GM23338 (cell line): ENCODE measurements at regions not wholly inside any gene's neighbourhood (a gene's known extent, or its start where the extent isn't known, plus 50 kb on each side); places are given as distances from the start of the nearest gene placed in this dataset.

Experiments used
- CREB1 ChIP-seq: fragments of 250-450 bp; sonication (Bioruptor Pico); IDR thresholded peaks from 2 replicates; pipeline ENCODE4 v1.5.0; 2020; ENCODE audit warnings: low read depth, mild to moderate bottlenecking, moderate library complexity
- EZH2 ChIP-seq: fragments of 200-600 bp; sonication (generic); IDR thresholded peaks from one replicate; pipeline ENCODE4 v1.8.0; 2017; ENCODE audit warnings: antibody characterized with exemption, mild to moderate bottlenecking, low read depth; ENCODE audit not compliant: unreplicated experiment
- EZH2phosphoT487 ChIP-seq: fragments of 200-600 bp; sonication (generic); IDR thresholded peaks from one replicate; pipeline ENCODE4 v1.8.1; 2018; ENCODE audit warnings: antibody characterized with exemption; ENCODE audit not compliant: unreplicated experiment
- JUNB ChIP-seq: IDR thresholded peaks from one replicate; pipeline ENCODE4 v1.6.1; 2016; ENCODE audit warnings: antibody characterized with exemption; ENCODE audit not compliant: unreplicated experiment
- POLR2AphosphoS5 ChIP-seq: IDR thresholded peaks from 2 replicates; pipeline ENCODE4 v1.6.1; 2016; ENCODE audit warnings: antibody characterized with exemption, low read depth
- ZNF114 ChIP-seq: fragments of 250-450 bp; sonication (Bioruptor Pico); IDR thresholded peaks from 2 replicates; pipeline ENCODE4 v1.5.0; 2020; ENCODE audit warnings: mild to moderate bottlenecking, moderate library complexity
- ZNF331 ChIP-seq: fragments of 250-450 bp; sonication (Bioruptor Pico); IDR thresholded peaks from 2 replicates; pipeline ENCODE4 v1.5.0; 2020; ENCODE audit warnings: low read depth, mild to moderate bottlenecking, moderate library complexity
- TF ChIP-seq, protein P1 (sequence below), 2 experiments: fragments of 200-600 bp in 1 of 2; sonication (generic) in 1 of 2; conservative IDR thresholded peaks; 2 replicates each; pipeline versions ENCODE4 v1.5.1 to v1.6.1; 2016 to 2017; ENCODE audit warnings: antibody characterized with exemption in 2 of 2, low read depth in 2 of 2, mild to moderate bottlenecking in 2 of 2, moderate library complexity in 1 of 2
- TF ChIP-seq, protein P2 (sequence below): IDR thresholded peaks from one replicate; pipeline ENCODE4 v1.6.1; 2018; ENCODE audit warnings: antibody characterized with exemption; ENCODE audit not compliant: unreplicated experiment

DNA sequence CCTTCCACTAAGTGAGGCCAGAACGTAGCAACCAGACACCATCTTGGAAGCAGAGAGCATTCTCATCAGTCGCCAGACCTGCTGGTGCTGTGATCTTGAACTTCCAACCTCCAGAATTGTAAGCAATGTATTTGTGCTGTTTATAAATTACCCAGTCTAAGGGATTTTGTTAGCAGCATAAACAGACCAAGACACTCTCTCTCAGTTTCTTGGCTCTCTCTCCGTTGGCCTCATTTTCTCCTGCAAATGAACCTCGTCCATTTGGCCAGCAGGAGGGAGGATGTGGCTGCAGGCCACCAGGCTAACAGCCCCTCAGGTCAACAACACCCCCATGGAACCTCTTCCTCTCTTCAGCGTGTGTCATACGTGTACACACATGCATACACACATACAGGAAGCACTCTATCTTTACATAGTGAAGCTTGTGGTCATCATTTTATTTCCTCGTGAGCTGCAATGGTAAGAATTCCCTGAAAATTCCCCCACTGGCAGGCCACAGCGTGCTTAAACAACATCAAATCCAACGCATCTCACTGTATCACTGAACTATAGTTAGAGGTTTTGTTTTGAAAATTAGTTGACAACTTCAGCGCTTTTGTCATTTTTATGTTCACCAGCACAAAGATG, 62.8 kb upstream of the PPP1R26 start:
- TF ChIP-seq, protein P1, sequence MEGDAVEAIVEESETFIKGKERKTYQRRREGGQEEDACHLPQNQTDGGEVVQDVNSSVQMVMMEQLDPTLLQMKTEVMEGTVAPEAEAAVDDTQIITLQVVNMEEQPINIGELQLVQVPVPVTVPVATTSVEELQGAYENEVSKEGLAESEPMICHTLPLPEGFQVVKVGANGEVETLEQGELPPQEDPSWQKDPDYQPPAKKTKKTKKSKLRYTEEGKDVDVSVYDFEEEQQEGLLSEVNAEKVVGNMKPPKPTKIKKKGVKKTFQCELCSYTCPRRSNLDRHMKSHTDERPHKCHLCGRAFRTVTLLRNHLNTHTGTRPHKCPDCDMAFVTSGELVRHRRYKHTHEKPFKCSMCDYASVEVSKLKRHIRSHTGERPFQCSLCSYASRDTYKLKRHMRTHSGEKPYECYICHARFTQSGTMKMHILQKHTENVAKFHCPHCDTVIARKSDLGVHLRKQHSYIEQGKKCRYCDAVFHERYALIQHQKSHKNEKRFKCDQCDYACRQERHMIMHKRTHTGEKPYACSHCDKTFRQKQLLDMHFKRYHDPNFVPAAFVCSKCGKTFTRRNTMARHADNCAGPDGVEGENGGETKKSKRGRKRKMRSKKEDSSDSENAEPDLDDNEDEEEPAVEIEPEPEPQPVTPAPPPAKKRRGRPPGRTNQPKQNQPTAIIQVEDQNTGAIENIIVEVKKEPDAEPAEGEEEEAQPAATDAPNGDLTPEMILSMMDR (conservative IDR thresholded peaks at IDR 0.05; ENCODE audit: low read depth in 2 of 2), result no peak
- TF ChIP-seq EZH2, result no peak
- TF ChIP-seq POLR2AphosphoS5, result no peak
- TF ChIP-seq JUNB, result no peak
- TF ChIP-seq, protein P2, sequence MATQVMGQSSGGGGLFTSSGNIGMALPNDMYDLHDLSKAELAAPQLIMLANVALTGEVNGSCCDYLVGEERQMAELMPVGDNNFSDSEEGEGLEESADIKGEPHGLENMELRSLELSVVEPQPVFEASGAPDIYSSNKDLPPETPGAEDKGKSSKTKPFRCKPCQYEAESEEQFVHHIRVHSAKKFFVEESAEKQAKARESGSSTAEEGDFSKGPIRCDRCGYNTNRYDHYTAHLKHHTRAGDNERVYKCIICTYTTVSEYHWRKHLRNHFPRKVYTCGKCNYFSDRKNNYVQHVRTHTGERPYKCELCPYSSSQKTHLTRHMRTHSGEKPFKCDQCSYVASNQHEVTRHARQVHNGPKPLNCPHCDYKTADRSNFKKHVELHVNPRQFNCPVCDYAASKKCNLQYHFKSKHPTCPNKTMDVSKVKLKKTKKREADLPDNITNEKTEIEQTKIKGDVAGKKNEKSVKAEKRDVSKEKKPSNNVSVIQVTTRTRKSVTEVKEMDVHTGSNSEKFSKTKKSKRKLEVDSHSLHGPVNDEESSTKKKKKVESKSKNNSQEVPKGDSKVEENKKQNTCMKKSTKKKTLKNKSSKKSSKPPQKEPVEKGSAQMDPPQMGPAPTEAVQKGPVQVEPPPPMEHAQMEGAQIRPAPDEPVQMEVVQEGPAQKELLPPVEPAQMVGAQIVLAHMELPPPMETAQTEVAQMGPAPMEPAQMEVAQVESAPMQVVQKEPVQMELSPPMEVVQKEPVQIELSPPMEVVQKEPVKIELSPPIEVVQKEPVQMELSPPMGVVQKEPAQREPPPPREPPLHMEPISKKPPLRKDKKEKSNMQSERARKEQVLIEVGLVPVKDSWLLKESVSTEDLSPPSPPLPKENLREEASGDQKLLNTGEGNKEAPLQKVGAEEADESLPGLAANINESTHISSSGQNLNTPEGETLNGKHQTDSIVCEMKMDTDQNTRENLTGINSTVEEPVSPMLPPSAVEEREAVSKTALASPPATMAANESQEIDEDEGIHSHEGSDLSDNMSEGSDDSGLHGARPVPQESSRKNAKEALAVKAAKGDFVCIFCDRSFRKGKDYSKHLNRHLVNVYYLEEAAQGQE, result no peak
- no peak for TF ChIP-seq ZNF331
- TF ChIP-seq EZH2phosphoT487, result no peak
- no peak for TF ChIP-seq CREB1
- no peak for TF ChIP-seq ZNF114
